Astrocyte (in vitro differentiated cells and primary cell): ENCODE measurements at regions not wholly inside any gene's neighbourhood (a gene's known extent, or its start where the extent isn't known, plus 50 kb on each side); places are given as distances from the start of the nearest gene placed in this dataset.
A peak's percentile ranks its signal among the peaks of the same experiment; 100 is the strongest.

Source experiments
- DNase-seq: peaks from one replicate; pipeline ENCODE4 v3.0.0-alpha.2; 2010; ENCODE audit warnings: low read depth
- FAIRE-seq: peaks from 2 replicates; lab custom pipeline; 2011; peaks lifted over from hg19 to GRCh38; lab: Jason Lieb, UNC
- H2AFZ ChIP-seq: 2 replicates; pipeline ENCODE4 v1.6.0; 2012; ENCODE audit warnings: low read depth, low read length, inconsistent platforms
- H3K27ac ChIP-seq: 2 replicates; pipeline ENCODE4 v1.5.1; 2011; ENCODE audit warnings: low read depth, low read length, inconsistent platforms
- H3K27me3 ChIP-seq: 2 replicates; pipeline ENCODE4 v1.6.0; 2011; ENCODE audit warnings: low read length, inconsistent platforms; ENCODE audit not compliant: insufficient read depth
- H3K36me3 ChIP-seq: 2 replicates; pipeline ENCODE4 v1.5.1; 2011; ENCODE audit warnings: low read length, inconsistent platforms; ENCODE audit not compliant: insufficient read depth
- H3K4me1 ChIP-seq: 2 replicates; pipeline ENCODE4 v1.5.1; 2011; ENCODE audit warnings: low read length, inconsistent platforms; ENCODE audit not compliant: insufficient read depth
- H3K4me2 ChIP-seq: 2 replicates; pipeline ENCODE4 v1.6.0; 2012; ENCODE audit warnings: low read length, inconsistent platforms
- H3K4me3 ChIP-seq: 2 replicates; pipeline ENCODE4 v1.5.1; 2011; ENCODE audit warnings: low read depth, mild to moderate bottlenecking, low read length, inconsistent platforms; ENCODE audit not compliant: insufficient read depth
- H3K79me2 ChIP-seq: 2 replicates; pipeline ENCODE4 v1.6.0; 2012; ENCODE audit warnings: mild to moderate bottlenecking, low read length, inconsistent platforms; ENCODE audit not compliant: insufficient read depth
- H3K9ac ChIP-seq: 2 replicates; pipeline ENCODE4 v1.6.0; 2012; ENCODE audit warnings: mild to moderate bottlenecking, low read length, inconsistent platforms
- H3K9me3 ChIP-seq: 2 replicates; pipeline ENCODE4 v1.5.1; 2012; ENCODE audit warnings: low read depth, mild to moderate bottlenecking, low read length, inconsistent platforms; ENCODE audit not compliant: insufficient read depth
- H4K20me1 ChIP-seq: 2 replicates; pipeline ENCODE4 v1.6.0; 2012; ENCODE audit warnings: low read length, inconsistent platforms; ENCODE audit not compliant: insufficient read depth
- H3K27ac Mint-ChIP-seq: one replicate; pipeline ENCODE4 v1.8.0; 2021; ENCODE audit warnings: mild to moderate bottlenecking, mixed read lengths; ENCODE audit not compliant: unreplicated experiment
- H3K27me3 Mint-ChIP-seq: one replicate; pipeline ENCODE4 v1.8.0; 2021; ENCODE audit warnings: low read depth, mixed read lengths; ENCODE audit not compliant: unreplicated experiment
- H3K36me3 Mint-ChIP-seq: one replicate; pipeline ENCODE4 v1.8.0; 2021; ENCODE audit warnings: low read depth, mixed read lengths; ENCODE audit not compliant: unreplicated experiment
- H3K4me1 Mint-ChIP-seq: one replicate; pipeline ENCODE4 v1.8.0; 2021; ENCODE audit warnings: low read depth, mixed read lengths; ENCODE audit not compliant: unreplicated experiment
- H3K4me3 Mint-ChIP-seq: one replicate; pipeline ENCODE4 v1.8.0; 2021; ENCODE audit warnings: mild to moderate bottlenecking, moderate library complexity, mixed read lengths; ENCODE audit not compliant: unreplicated experiment
- H3K9me3 Mint-ChIP-seq: one replicate; pipeline ENCODE4 v1.8.0; 2021; ENCODE audit warnings: mild to moderate bottlenecking, mixed read lengths; ENCODE audit not compliant: unreplicated experiment
- EZH2 ChIP-seq: IDR thresholded peaks from 2 replicates; pipeline ENCODE4 v1.6.1; 2012; ENCODE audit warnings: mild to moderate bottlenecking, low read length, inconsistent platforms; ENCODE audit not compliant: insufficient read depth
- TF ChIP-seq, protein P1 (sequence below): IDR thresholded peaks from 2 replicates; pipeline ENCODE4 v1.5.1; 2011; ENCODE audit warnings: low read depth, mild to moderate bottlenecking, inconsistent platforms, low read length, moderate library complexity; ENCODE audit not compliant: insufficient read depth

- no peak for DNase-seq
- Histone ChIP-seq H3K36me3 (no peaks in the 10 kb centered on the region), H3K4me3 (no peak overlapping the region), H3K27me3 (no peaks in the 10 kb centered on the region), H3K9ac (no peak overlapping the region), H4K20me1 (no peaks in the 10 kb centered on the region), H3K9me3 (no peaks in the 10 kb centered on the region), H2AFZ (no peak overlapping the region), H3K4me1 (no peaks in the 10 kb centered on the region), H3K4me2 (no peak overlapping the region), H3K27ac (no peak overlapping the region), H3K79me2 (no peaks in the 10 kb centered on the region)
- no peaks in the 10 kb centered on the region for H3K36me3 Mint-ChIP-seq
- FAIRE-seq: no peak
- peaks cover 2% of the 10 kb centered on the region for H3K9me3 Mint-ChIP-seq
- no peak for TF ChIP-seq EZH2
- TF ChIP-seq, protein P1, sequence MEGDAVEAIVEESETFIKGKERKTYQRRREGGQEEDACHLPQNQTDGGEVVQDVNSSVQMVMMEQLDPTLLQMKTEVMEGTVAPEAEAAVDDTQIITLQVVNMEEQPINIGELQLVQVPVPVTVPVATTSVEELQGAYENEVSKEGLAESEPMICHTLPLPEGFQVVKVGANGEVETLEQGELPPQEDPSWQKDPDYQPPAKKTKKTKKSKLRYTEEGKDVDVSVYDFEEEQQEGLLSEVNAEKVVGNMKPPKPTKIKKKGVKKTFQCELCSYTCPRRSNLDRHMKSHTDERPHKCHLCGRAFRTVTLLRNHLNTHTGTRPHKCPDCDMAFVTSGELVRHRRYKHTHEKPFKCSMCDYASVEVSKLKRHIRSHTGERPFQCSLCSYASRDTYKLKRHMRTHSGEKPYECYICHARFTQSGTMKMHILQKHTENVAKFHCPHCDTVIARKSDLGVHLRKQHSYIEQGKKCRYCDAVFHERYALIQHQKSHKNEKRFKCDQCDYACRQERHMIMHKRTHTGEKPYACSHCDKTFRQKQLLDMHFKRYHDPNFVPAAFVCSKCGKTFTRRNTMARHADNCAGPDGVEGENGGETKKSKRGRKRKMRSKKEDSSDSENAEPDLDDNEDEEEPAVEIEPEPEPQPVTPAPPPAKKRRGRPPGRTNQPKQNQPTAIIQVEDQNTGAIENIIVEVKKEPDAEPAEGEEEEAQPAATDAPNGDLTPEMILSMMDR: no peak
- H3K27ac Mint-ChIP-seq: no peak overlapping the region
- no peaks in the 10 kb centered on the region for H3K4me1 Mint-ChIP-seq
- H3K4me3 Mint-ChIP-seq: no peak overlapping the region
- no peaks in the 10 kb centered on the region for H3K27me3 Mint-ChIP-seq
These were observed 594.0 kb upstream of the CCDC54 start for GRCh38 chr3:106783231-106783630.

- Mint-ChIP-seq H3K36me3 (no peaks in the 10 kb centered on the region), H3K4me1 (peaks cover 2% of the 10 kb centered on the region), H3K27me3 (no peaks in the 10 kb centered on the region), H3K27ac (no peak overlapping the region), H3K4me3 (no peak overlapping the region), H3K9me3 (peaks cover 4% of the 10 kb centered on the region)
- no peak overlapping the region for H3K9ac ChIP-seq
- no peak overlapping the region for H3K4me2 ChIP-seq
- H3K36me3 ChIP-seq: no peaks in the 10 kb centered on the region
- no peak overlapping the region for H3K4me3 ChIP-seq
- no peak overlapping the region for H3K27ac ChIP-seq
- no peaks in the 10 kb centered on the region for H3K79me2 ChIP-seq
- no peaks in the 10 kb centered on the region for H3K27me3 ChIP-seq
- H3K4me1 ChIP-seq: no peaks in the 10 kb centered on the region
- TF ChIP-seq, protein P1: no peak
- TF ChIP-seq EZH2: no peak
- H3K9me3 ChIP-seq: no peaks in the 10 kb centered on the region
- H2AFZ ChIP-seq: no peak overlapping the region
- FAIRE-seq: no peak
- no peaks in the 10 kb centered on the region for H4K20me1 ChIP-seq
- no peak for DNase-seq
These were observed 588.0 kb upstream of the CCDC54 start for GRCh38 chr3:106789276-106789675.

DNA sequence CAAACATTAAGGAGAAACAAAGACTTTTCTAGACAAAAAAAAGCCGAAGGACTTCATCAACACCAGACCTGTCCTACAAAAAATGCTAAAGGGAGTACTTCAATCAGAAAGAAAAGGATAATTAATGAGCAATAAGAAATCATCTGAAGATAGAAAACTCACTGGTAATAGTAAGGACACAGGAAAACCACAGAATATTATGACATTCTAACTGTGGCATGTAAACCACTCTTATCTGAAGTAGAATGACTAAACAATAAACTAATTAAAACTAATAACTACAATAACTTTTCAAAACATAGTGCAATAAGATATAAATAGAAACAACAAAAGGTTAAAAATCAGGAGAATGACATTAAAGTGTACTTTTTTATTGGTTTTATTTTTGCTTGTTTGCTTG, 584.5 kb upstream of the CCDC54 start:
- Histone ChIP-seq H4K20me1 (no peaks in the 10 kb centered on the region), H3K9me3 (no peaks in the 10 kb centered on the region), H3K79me2 (no peaks in the 10 kb centered on the region), H3K4me1 (no peaks in the 10 kb centered on the region), H3K27me3 (no peaks in the 10 kb centered on the region), H2AFZ (no peak overlapping the region), H3K4me3 (no peak overlapping the region), H3K27ac (no peak overlapping the region), H3K36me3 (no peaks in the 10 kb centered on the region), H3K9ac (no peak overlapping the region), H3K4me2 (no peak overlapping the region)
- FAIRE-seq (no peak), DNase-seq (peak; percentile 44)
- Mint-ChIP-seq H3K27ac (peak overlapping the region; percentile 15), H3K4me1 (peaks cover 5% of the 10 kb centered on the region), H3K36me3 (no peaks in the 10 kb centered on the region), H3K9me3 (peaks cover 4% of the 10 kb centered on the region), H3K4me3 (no peak overlapping the region), H3K27me3 (no peaks in the 10 kb centered on the region)
- TF ChIP-seq, protein P1: no peak
- TF ChIP-seq EZH2: no peak
